ENCODE measurements at regions not wholly inside any gene's neighbourhood (a gene's known extent, or its start where the extent isn't known, plus 50 kb on each side); places are given as distances from the start of the nearest gene placed in this dataset.

DNA sequence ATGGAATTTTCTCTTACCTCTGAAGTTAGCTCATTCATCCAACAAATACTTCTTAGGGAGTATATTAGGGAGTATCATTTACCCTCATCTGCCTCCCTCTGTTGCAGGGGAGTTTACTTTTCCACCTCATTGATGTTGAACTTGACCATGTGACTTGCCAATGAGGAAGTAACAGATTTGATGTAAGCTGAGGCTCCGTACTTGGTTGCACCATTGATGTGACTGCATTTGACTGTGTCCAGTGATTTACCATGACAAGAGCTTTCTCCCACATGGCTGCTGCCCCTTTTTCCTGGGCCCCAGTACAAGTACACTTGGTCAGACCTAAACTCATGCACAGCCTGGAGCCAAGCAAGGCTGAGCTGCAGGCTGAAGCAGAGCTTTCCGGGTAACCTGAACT, 81.6 kb upstream of the HS3ST2 start:
- Mint-ChIP-seq H3K9me3 (ENCODE audit: insufficient read depth) (no peaks in the 10 kb centered on the region), H3K27ac (no peak overlapping the region), H3K27me3 (peaks cover 29% of the 10 kb centered on the region), H3K4me1 (no peaks in the 10 kb centered on the region), H3K4me3 (no peak overlapping the region)
- TF ChIP-seq EZH2 (IDR thresholded peaks at IDR 0.05; ENCODE audit: borderline replicate concordance, insufficient read depth, low read depth, low read length, poor library complexity, severe bottlenecking): no peak
- TF ChIP-seq CTCF (IDR thresholded peaks at IDR 0.05): no peak
- Histone ChIP-seq H3K27me3 (replicated peaks in 1 of 4; ENCODE audit: control extremely low read depth in 1 of 4, control insufficient read depth in 3 of 4, insufficient read depth in 4 of 4, low read length in 3 of 4) (peaks cover 0 to 2% (median 0%) of the 10 kb centered on the region in 4 experiments), H3K36me3 (replicated peaks in 1 of 2; ENCODE audit: control extremely low read depth in 1 of 2, control insufficient read depth in 1 of 2, extremely low read depth in 1 of 2, insufficient read depth in 2 of 2, low read length in 1 of 2) (no peaks in the 10 kb centered on the region), H3K4me2 (replicated peaks; ENCODE audit: low read depth, low read length, poor library complexity, severe bottlenecking) (no peak overlapping the region), H3K27ac (ENCODE audit: low read length in 2 of 2) (no peak overlapping the region), H3K9me3 (ENCODE audit: control extremely low read depth in 1 of 3, control insufficient read depth in 2 of 3, insufficient read depth in 1 of 3, low read length in 2 of 3) (peaks cover 0 to 2% (median 0%) of the 10 kb centered on the region in 3 donors), H3K79me2 (ENCODE audit: control insufficient read depth, insufficient read depth, low read length) (no peaks in the 10 kb centered on the region), H4K20me1 (ENCODE audit: control insufficient read depth, insufficient read depth, low read length, poor library complexity, severe bottlenecking) (no peaks in the 10 kb centered on the region), H2AFZ (ENCODE audit: insufficient read depth, low read depth, low read length, poor library complexity, severe bottlenecking) (no peak overlapping the region), H3K9ac (ENCODE audit: low read length) (no peak overlapping the region), H3K4me1 (ENCODE audit: control insufficient read depth in 2 of 2, insufficient read depth in 2 of 2, low read length in 2 of 2) (no peaks in the 10 kb centered on the region), H3K4me3 (ENCODE audit: control extremely low read depth in 1 of 5, extremely low read depth in 1 of 5, insufficient read depth in 1 of 5, low read depth in 2 of 5, low read length in 4 of 5) (no peak overlapping the region)
- CTCF ChIA-PET: no interaction called here
- ATAC-seq (ENCODE audit: low read depth): no peak
- intact Hi-C loops (cut with micrococcal nuclease): no loop called here
- POLR2A ChIA-PET: no interaction called here
- DNase-seq: no peak
- WGBS (ENCODE audit: insufficient coverage): 79% methylated on average over 2 of the region's 2 CpGs

DNA sequence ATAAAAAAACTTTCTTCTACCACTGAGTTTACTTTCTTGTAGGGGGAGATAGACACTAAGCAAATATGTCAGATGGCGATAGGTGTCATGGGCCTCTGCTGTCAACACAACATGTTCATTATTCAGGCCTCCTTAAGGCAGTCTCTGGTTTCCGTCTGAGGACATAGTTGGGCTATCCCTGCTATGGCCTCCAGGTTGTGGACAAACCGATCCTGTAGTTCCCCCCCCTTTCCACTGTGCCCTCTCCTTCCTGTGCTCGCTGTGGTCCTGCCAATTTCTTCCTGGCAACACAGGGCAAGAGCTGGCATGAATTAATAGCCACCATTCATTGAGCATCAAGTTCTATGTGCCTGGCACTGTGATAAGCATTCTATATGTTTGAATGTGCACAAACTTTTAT, 81.0 kb upstream of the HS3ST2 start:
- no peak overlapping the region for H3K27ac ChIP-seq (ENCODE audit: low read length in 2 of 2)
- TF ChIP-seq EZH2 (IDR thresholded peaks at IDR 0.05; ENCODE audit: borderline replicate concordance, insufficient read depth, low read depth, low read length, poor library complexity, severe bottlenecking) (no peak), CTCF (IDR thresholded peaks at IDR 0.05) (no peak)
- POLR2A ChIA-PET: no interaction called here
- intact Hi-C loops (cut with micrococcal nuclease): no loop called here
- Mint-ChIP-seq H3K4me3 (no peak overlapping the region), H3K4me1 (no peaks in the 10 kb centered on the region), H3K27ac (no peak overlapping the region), H3K9me3 (ENCODE audit: insufficient read depth) (no peaks in the 10 kb centered on the region), H3K27me3 (peaks cover 32% of the 10 kb centered on the region)
- H3K4me2 ChIP-seq (replicated peaks; ENCODE audit: low read depth, low read length, poor library complexity, severe bottlenecking): no peak overlapping the region
- no peaks in the 10 kb centered on the region for H3K4me1 ChIP-seq (ENCODE audit: control insufficient read depth in 2 of 2, insufficient read depth in 2 of 2, low read length in 2 of 2)
- H4K20me1 ChIP-seq (ENCODE audit: control insufficient read depth, insufficient read depth, low read length, poor library complexity, severe bottlenecking): no peaks in the 10 kb centered on the region
- WGBS (ENCODE audit: insufficient coverage): 96% methylated on average over 3 of the region's 4 CpGs
- CTCF ChIA-PET: no interaction called here
- H3K9ac ChIP-seq (ENCODE audit: low read length): no peak overlapping the region
- H3K27me3 ChIP-seq (replicated peaks in 1 of 4; ENCODE audit: control extremely low read depth in 1 of 4, control insufficient read depth in 3 of 4, insufficient read depth in 4 of 4, low read length in 3 of 4): peaks cover 0 to 2% (median 0%) of the 10 kb centered on the region in 4 experiments
- H3K79me2 ChIP-seq (ENCODE audit: control insufficient read depth, insufficient read depth, low read length): no peaks in the 10 kb centered on the region
- H2AFZ ChIP-seq (ENCODE audit: insufficient read depth, low read depth, low read length, poor library complexity, severe bottlenecking): no peak overlapping the region
- peaks cover 0 to 2% (median 0%) of the 10 kb centered on the region in 3 donors for H3K9me3 ChIP-seq (ENCODE audit: control extremely low read depth in 1 of 3, control insufficient read depth in 2 of 3, insufficient read depth in 1 of 3, low read length in 2 of 3)
- no peak overlapping the region for H3K4me3 ChIP-seq (ENCODE audit: control extremely low read depth in 1 of 5, extremely low read depth in 1 of 5, insufficient read depth in 1 of 5, low read depth in 2 of 5, low read length in 4 of 5)
- no peak for ATAC-seq (ENCODE audit: low read depth)
- DNase-seq: no peak
- H3K36me3 ChIP-seq (replicated peaks in 1 of 2; ENCODE audit: control extremely low read depth in 1 of 2, control insufficient read depth in 1 of 2, extremely low read depth in 1 of 2, insufficient read depth in 2 of 2, low read length in 1 of 2): no peaks in the 10 kb centered on the region

Data from B cell (primary cell).